ENCODE measurements at regions not wholly inside any gene's neighbourhood (a gene's known extent, or its start where the extent isn't known, plus 50 kb on each side); places are given as distances from the start of the nearest gene placed in this dataset.
"Not testable (repeated sequence)": the region's sequence is repeated elsewhere in the genome, so short reads cannot be mapped to it uniquely, and the experiment has no call there.

GRCh38 chr5:32916648-32917047 is 205.5 kb downstream of the NPR3 start:
- no peak overlapping the region for H3K27ac ChIP-seq

GRCh38 chr5:32928761-32929160 is 217.6 kb downstream of the NPR3 start:
- H3K27ac ChIP-seq, result no peak overlapping the region

More at GRCh38 chr5:32916648-32917047, 205.5 kb downstream of the NPR3 start:
- peak; percentile 5 for DNase-seq (ENCODE audit: low read depth, low spot score)

GRCh38 chr5:32931438-32931837 is 220.3 kb downstream of the NPR3 start:
- not testable (repeated sequence) for H3K27ac ChIP-seq; DNase-seq (ENCODE audit: low read depth, low spot score)

More at GRCh38 chr5:32928761-32929160, 217.6 kb downstream of the NPR3 start:
- DNase-seq (ENCODE audit: low read depth, low spot score), result no peak

- no peak for DNase-seq (ENCODE audit: low read depth, low spot score)
- no peak overlapping the region for H3K27ac ChIP-seq
Measured at GRCh38 chr5:32932241-32932935, 221.3 kb downstream of the NPR3 start.

GRCh38 chr5:32933692-32934091 is 222.6 kb downstream of the NPR3 start:
- no peak for DNase-seq (ENCODE audit: low read depth, low spot score)
- H3K27ac ChIP-seq, result no peak overlapping the region

GRCh38 chr5:32934529-32934928 is 223.4 kb downstream of the NPR3 start:
- H3K27ac ChIP-seq, result no peak overlapping the region
- no peak for DNase-seq (ENCODE audit: low read depth, low spot score)

- H3K27ac ChIP-seq, result no peak overlapping the region
- DNase-seq (ENCODE audit: low read depth, low spot score), result no peak
Measured at GRCh38 chr5:32935283-32935682, 224.2 kb downstream of the NPR3 start.

GRCh38 chr5:32936329-32936728 is 225.2 kb downstream of the NPR3 start:
- H3K27ac ChIP-seq, result no peak overlapping the region
- no peak for DNase-seq (ENCODE audit: low read depth, low spot score)

- no peak for DNase-seq (ENCODE audit: low read depth, low spot score)
Measured at GRCh38 chr5:32942225-32942989, 231.3 kb downstream of the NPR3 start.

GRCh38 chr5:32949286-32949970 is 238.3 kb downstream of the NPR3 start:
- no peak overlapping the region for H3K27ac ChIP-seq
- DNase-seq (ENCODE audit: low read depth, low spot score), result no peak

More at GRCh38 chr5:32942225-32942989, 231.3 kb downstream of the NPR3 start:
- no peak overlapping the region for H3K27ac ChIP-seq

GRCh38 chr5:32951003-32951402 is 239.9 kb downstream of the NPR3 start:
- no peak overlapping the region for H3K27ac ChIP-seq
- DNase-seq (ENCODE audit: low read depth, low spot score), result no peak

GRCh38 chr5:32951878-32952277 is 240.8 kb downstream of the NPR3 start:
- DNase-seq (ENCODE audit: low read depth, low spot score), result no peak
- H3K27ac ChIP-seq, result no peak overlapping the region

GRCh38 chr5:32952421-32952820 is 241.3 kb downstream of the NPR3 start:
- not testable (repeated sequence) for DNase-seq (ENCODE audit: low read depth, low spot score); H3K27ac ChIP-seq

GRCh38 chr5:32953694-32954093 is 242.6 kb downstream of the NPR3 start:
- no peak for DNase-seq (ENCODE audit: low read depth, low spot score)
- H3K27ac ChIP-seq, result no peak overlapping the region

- no peak for DNase-seq (ENCODE audit: low read depth, low spot score)
- H3K27ac ChIP-seq, result no peak overlapping the region
Measured at GRCh38 chr5:32955814-32956213, 244.7 kb downstream of the NPR3 start.

GRCh38 chr5:32960340-32961058 is 249.4 kb downstream of the NPR3 start:
- H3K27ac ChIP-seq, result peak overlapping the region; percentile 81
- peak; percentile 72 for DNase-seq (ENCODE audit: low read depth, low spot score)

- peak; percentile 90 for DNase-seq (ENCODE audit: low read depth, low spot score)
Measured at GRCh38 chr5:32961059-32961415, 249.9 kb downstream of the NPR3 start.

GRCh38 chr5:32964261-32964660 is 253.1 kb downstream of the NPR3 start:
- no peak for DNase-seq (ENCODE audit: low read depth, low spot score)
- H3K27ac ChIP-seq, result no peak overlapping the region

More at GRCh38 chr5:32961059-32961415, 249.9 kb downstream of the NPR3 start:
- peak overlapping the region; percentile 81 for H3K27ac ChIP-seq

- no peak for DNase-seq (ENCODE audit: low read depth, low spot score)
- no peak overlapping the region for H3K27ac ChIP-seq
Measured at GRCh38 chr5:32973646-32974045, 262.5 kb downstream of the NPR3 start.

- DNase-seq (ENCODE audit: low read depth, low spot score), result no peak
- H3K27ac ChIP-seq, result no peak overlapping the region
Measured at GRCh38 chr5:32975656-32976375, 264.7 kb downstream of the NPR3 start.
